HEK293 (cell line): ENCODE measurements at regions not wholly inside any gene's neighbourhood (a gene's known extent, or its start where the extent isn't known, plus 50 kb on each side); places are given as distances from the start of the nearest gene placed in this dataset.
A peak's percentile ranks its signal among the peaks of the same experiment; 100 is the strongest.

ENCODE experiments used
- GLI4 ChIP-seq: fragments of 450-650 bp; formaldehyde crosslinking; IDR thresholded peaks from 2 replicates; pipeline ENCODE4 v1.5.1; 2016; ENCODE audit warnings: missing biosample characterization, missing genetic modification characterization
- GLIS1 ChIP-seq: fragments of 450-650 bp; formaldehyde crosslinking; IDR thresholded peaks from 2 replicates; pipeline ENCODE4 v1.5.1; 2016; ENCODE audit warnings: missing biosample characterization, missing genetic modification characterization
- HOXD13 ChIP-seq: sonication (generic); formaldehyde crosslinking; IDR thresholded peaks from 2 replicates; pipeline ENCODE4 v1.8.0; 2022; ENCODE audit warnings: missing genetic modification reagents, borderline replicate concordance
- WT1 ChIP-seq: fragments of 450-650 bp; formaldehyde crosslinking; IDR thresholded peaks from 2 replicates; pipeline ENCODE4 v1.5.1; 2016; ENCODE audit warnings: missing biosample characterization, missing genetic modification characterization
- ZBTB48 ChIP-seq: fragments of 450-650 bp; formaldehyde crosslinking; IDR thresholded peaks from 2 replicates; pipeline ENCODE4 v1.5.1; 2016; ENCODE audit warnings: missing biosample characterization, missing genetic modification characterization
- ZEB2 ChIP-seq: fragments of 450-650 bp; formaldehyde crosslinking; IDR thresholded peaks from 2 replicates; pipeline ENCODE4 v1.5.1; 2016; ENCODE audit warnings: missing biosample characterization, missing genetic modification characterization
- ZIC2 ChIP-seq: fragments of 450-650 bp; formaldehyde crosslinking; IDR thresholded peaks from 2 replicates; pipeline ENCODE4 v1.5.1; 2016; ENCODE audit warnings: missing biosample characterization, missing genetic modification characterization
- ZNF169 ChIP-seq: fragments of 450-650 bp; formaldehyde crosslinking; IDR thresholded peaks from 2 replicates; pipeline ENCODE4 v1.5.1; 2016; ENCODE audit warnings: missing biosample characterization, missing genetic modification characterization
- ZNF335 ChIP-seq: fragments of 450-650 bp; formaldehyde crosslinking; conservative IDR thresholded peaks from 2 replicates; pipeline ENCODE4 v1.5.1; 2016; ENCODE audit warnings: missing biosample characterization, missing genetic modification characterization
- ZNF366 ChIP-seq: fragments of 450-650 bp; formaldehyde crosslinking; conservative IDR thresholded peaks from 2 replicates; pipeline ENCODE4 v1.5.1; 2016; ENCODE audit warnings: missing biosample characterization, missing genetic modification characterization
- ZNF561 ChIP-seq: fragments of 450-650 bp; IDR thresholded peaks from 2 replicates; pipeline ENCODE4 v1.5.1; 2018; ENCODE audit warnings: missing biosample characterization, missing genetic modification characterization, borderline replicate concordance
- ZNF596 ChIP-seq: fragments of 450-650 bp; IDR thresholded peaks from 2 replicates; pipeline ENCODE4 v1.5.0; 2018; ENCODE audit warnings: missing biosample characterization, mild to moderate bottlenecking, missing genetic modification characterization, moderate library complexity
- ZNF654 ChIP-seq: fragments of 450-650 bp; formaldehyde crosslinking; IDR thresholded peaks from 2 replicates; pipeline ENCODE4 v1.5.1; 2016; ENCODE audit warnings: low read depth, missing biosample characterization, missing genetic modification characterization
- ZNF830 ChIP-seq: fragments of 450-650 bp; IDR thresholded peaks from 2 replicates; pipeline ENCODE4 v1.5.0; 2018; ENCODE audit warnings: missing biosample characterization, missing genetic modification characterization, low read depth, mild to moderate bottlenecking, moderate library complexity
- ZSCAN30 ChIP-seq: fragments of 450-650 bp; IDR thresholded peaks from 2 replicates; pipeline ENCODE4 v1.5.1; 2018; ENCODE audit warnings: missing biosample characterization, mild to moderate bottlenecking, missing genetic modification characterization, moderate library complexity
- TF ChIP-seq, protein P1 (sequence below): fragments of 450-650 bp; formaldehyde crosslinking; IDR thresholded peaks from 2 replicates; pipeline ENCODE4 v1.5.1; 2016; ENCODE audit warnings: missing biosample characterization, missing genetic modification characterization
- TF ChIP-seq, protein P2 (sequence below): fragments of 450-650 bp; formaldehyde crosslinking; IDR thresholded peaks from 2 replicates; pipeline ENCODE4 v1.5.1; 2016; ENCODE audit warnings: missing biosample characterization, missing genetic modification characterization
- TF ChIP-seq, protein P3 (sequence below): fragments of 450-650 bp; formaldehyde crosslinking; IDR thresholded peaks from 2 replicates; pipeline ENCODE4 v1.5.1; 2017; ENCODE audit warnings: missing biosample characterization, mild to moderate bottlenecking, missing genetic modification characterization, moderate library complexity
- TF ChIP-seq, protein P4 (sequence below): fragments of 450-650 bp; formaldehyde crosslinking; IDR thresholded peaks from 2 replicates; pipeline ENCODE4 v1.5.1; 2017; ENCODE audit warnings: missing biosample characterization, missing genetic modification characterization
- TF ChIP-seq, protein P5 (sequence below): fragments of 450-650 bp; IDR thresholded peaks from 2 replicates; pipeline ENCODE4 v1.5.1; 2018; ENCODE audit warnings: missing biosample characterization, mild to moderate bottlenecking, missing genetic modification characterization
- TF ChIP-seq, protein P6 (sequence below): fragments of 450-650 bp; formaldehyde crosslinking; IDR thresholded peaks from 2 replicates; pipeline ENCODE4 v1.5.1; 2016; ENCODE audit warnings: missing biosample characterization, missing genetic modification characterization
- TF ChIP-seq, protein P7 (sequence below): fragments of 450-650 bp; formaldehyde crosslinking; IDR thresholded peaks from 2 replicates; pipeline ENCODE4 v1.5.1; 2016; ENCODE audit warnings: missing biosample characterization, missing genetic modification characterization

DNA sequence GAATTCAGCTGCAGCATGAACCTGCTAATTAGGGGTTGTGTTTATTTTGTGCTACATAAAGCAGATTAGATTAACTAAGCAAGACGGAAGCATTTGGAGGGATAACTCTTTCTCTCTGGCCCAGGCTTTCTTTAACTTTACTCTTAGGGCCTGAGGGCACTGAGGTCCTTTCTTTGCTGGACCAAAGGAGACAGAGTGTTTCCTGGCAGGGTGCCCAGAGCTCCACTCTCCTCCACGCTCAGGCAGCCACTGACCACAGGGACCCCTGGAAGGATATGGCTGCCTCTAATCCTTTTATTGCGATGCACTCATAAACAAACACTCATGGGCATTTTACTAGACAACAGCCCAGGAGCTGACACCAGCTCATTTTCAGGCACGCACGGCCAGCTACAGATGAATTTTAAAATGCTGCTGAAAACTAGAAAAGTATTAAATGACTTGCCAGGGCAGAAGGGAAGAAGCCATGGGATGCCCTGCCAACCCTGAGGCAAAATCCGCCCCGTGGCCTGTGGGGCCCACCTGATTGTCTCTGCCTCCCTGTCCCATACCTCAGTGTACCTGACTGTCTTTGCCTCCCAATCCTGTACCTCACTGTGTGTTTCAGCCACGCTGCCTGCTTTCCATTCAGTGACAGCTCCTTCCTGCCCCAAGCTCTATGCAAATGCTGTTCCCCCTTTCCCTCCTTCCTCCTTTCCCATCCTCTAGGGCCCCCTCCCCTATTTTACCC lies 192.6 kb upstream of the NAV2 start (continued):
- TF ChIP-seq HOXD13 (peak; percentile 93), ZNF561 (tag by site-specific recombination) (peak; percentile 25; the same call in 1 of the 2 replicates), ZNF596 (tag by site-specific recombination) (peak; percentile 68), GLI4 (tag by site-specific recombination) (no peak), ZSCAN30 (tag by site-specific recombination) (peak; percentile 94), WT1 (tag by site-specific recombination) (0 out of 2 replicates have a peak, but pooled peaks have one; percentile 26), ZNF335 (peak; percentile 78), GLIS1 (tag by site-specific recombination) (peak; percentile 92), ZNF654 (tag by site-specific recombination) (no peak), ZNF366 (tag by site-specific recombination) (peak; percentile 54; the same call in 1 of the 2 replicates), ZNF830 (tag by site-specific recombination) (no peak), ZBTB48 (tag by site-specific recombination) (peak; percentile 63; the same call in 1 of the 2 replicates), ZNF169 (no peak), ZEB2 (tag by site-specific recombination) (0 out of 2 replicates have a peak, but pooled peaks have one; percentile 42), ZIC2 (tag by site-specific recombination) (peak; percentile 85)
- TF ChIP-seq, protein P1, sequence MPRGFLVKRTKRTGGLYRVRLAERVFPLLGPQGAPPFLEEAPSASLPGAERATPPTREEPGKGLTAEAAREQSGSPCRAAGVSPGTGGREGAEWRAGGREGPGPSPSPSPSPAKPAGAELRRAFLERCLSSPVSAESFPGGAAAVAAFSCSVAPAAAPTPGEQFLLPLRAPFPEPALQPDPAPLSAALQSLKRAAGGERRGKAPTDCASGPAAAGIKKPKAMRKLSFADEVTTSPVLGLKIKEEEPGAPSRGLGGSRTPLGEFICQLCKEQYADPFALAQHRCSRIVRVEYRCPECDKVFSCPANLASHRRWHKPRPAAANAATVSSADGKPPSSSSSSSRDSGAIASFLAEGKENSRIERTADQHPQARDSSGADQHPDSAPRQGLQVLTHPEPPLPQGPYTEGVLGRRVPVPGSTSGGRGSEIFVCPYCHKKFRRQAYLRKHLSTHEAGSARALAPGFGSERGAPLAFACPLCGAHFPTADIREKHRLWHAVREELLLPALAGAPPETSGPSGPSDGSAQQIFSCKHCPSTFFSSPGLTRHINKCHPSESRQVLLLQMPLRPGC = 0 out of 2 replicates have a peak, but pooled peaks have one; percentile 13
- TF ChIP-seq, protein P2, sequence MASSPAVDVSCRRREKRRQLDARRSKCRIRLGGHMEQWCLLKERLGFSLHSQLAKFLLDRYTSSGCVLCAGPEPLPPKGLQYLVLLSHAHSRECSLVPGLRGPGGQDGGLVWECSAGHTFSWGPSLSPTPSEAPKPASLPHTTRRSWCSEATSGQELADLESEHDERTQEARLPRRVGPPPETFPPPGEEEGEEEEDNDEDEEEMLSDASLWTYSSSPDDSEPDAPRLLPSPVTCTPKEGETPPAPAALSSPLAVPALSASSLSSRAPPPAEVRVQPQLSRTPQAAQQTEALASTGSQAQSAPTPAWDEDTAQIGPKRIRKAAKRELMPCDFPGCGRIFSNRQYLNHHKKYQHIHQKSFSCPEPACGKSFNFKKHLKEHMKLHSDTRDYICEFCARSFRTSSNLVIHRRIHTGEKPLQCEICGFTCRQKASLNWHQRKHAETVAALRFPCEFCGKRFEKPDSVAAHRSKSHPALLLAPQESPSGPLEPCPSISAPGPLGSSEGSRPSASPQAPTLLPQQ = peak; percentile 92
- TF ChIP-seq, protein P3, sequence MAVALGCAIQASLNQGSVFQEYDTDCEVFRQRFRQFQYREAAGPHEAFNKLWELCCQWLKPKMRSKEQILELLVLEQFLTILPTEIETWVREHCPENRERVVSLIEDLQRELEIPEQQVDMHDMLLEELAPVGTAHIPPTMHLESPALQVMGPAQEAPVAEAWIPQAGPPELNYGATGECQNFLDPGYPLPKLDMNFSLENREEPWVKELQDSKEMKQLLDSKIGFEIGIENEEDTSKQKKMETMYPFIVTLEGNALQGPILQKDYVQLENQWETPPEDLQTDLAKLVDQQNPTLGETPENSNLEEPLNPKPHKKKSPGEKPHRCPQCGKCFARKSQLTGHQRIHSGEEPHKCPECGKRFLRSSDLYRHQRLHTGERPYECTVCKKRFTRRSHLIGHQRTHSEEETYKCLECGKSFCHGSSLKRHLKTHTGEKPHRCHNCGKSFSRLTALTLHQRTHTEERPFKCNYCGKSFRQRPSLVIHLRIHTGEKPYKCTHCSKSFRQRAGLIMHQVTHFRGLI = peak; percentile 57; the same call in 1 of the 2 replicates
- TF ChIP-seq, protein P4, sequence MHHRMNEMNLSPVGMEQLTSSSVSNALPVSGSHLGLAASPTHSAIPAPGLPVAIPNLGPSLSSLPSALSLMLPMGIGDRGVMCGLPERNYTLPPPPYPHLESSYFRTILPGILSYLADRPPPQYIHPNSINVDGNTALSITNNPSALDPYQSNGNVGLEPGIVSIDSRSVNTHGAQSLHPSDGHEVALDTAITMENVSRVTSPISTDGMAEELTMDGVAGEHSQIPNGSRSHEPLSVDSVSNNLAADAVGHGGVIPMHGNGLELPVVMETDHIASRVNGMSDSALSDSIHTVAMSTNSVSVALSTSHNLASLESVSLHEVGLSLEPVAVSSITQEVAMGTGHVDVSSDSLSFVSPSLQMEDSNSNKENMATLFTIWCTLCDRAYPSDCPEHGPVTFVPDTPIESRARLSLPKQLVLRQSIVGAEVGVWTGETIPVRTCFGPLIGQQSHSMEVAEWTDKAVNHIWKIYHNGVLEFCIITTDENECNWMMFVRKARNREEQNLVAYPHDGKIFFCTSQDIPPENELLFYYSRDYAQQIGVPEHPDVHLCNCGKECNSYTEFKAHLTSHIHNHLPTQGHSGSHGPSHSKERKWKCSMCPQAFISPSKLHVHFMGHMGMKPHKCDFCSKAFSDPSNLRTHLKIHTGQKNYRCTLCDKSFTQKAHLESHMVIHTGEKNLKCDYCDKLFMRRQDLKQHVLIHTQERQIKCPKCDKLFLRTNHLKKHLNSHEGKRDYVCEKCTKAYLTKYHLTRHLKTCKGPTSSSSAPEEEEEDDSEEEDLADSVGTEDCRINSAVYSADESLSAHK = peak; percentile 76
- TF ChIP-seq, protein P5, sequence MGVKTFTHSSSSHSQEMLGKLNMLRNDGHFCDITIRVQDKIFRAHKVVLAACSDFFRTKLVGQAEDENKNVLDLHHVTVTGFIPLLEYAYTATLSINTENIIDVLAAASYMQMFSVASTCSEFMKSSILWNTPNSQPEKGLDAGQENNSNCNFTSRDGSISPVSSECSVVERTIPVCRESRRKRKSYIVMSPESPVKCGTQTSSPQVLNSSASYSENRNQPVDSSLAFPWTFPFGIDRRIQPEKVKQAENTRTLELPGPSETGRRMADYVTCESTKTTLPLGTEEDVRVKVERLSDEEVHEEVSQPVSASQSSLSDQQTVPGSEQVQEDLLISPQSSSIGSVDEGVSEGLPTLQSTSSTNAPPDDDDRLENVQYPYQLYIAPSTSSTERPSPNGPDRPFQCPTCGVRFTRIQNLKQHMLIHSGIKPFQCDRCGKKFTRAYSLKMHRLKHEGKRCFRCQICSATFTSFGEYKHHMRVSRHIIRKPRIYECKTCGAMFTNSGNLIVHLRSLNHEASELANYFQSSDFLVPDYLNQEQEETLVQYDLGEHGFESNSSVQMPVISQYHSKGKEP = peak; percentile 48; the same call in 1 of the 2 replicates
- TF ChIP-seq, protein P6, sequence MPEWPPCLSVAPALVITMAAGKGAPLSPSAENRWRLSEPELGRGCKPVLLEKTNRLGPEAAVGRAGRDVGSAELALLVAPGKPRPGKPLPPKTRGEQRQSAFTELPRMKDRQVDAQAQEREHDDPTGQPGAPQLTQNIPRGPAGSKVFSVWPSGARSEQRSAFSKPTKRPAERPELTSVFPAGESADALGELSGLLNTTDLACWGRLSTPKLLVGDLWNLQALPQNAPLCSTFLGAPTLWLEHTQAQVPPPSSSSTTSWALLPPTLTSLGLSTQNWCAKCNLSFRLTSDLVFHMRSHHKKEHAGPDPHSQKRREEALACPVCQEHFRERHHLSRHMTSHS (tag by site-specific recombination) = 0 out of 2 replicates have a peak, but pooled peaks have one; percentile 32
- TF ChIP-seq, protein P7, sequence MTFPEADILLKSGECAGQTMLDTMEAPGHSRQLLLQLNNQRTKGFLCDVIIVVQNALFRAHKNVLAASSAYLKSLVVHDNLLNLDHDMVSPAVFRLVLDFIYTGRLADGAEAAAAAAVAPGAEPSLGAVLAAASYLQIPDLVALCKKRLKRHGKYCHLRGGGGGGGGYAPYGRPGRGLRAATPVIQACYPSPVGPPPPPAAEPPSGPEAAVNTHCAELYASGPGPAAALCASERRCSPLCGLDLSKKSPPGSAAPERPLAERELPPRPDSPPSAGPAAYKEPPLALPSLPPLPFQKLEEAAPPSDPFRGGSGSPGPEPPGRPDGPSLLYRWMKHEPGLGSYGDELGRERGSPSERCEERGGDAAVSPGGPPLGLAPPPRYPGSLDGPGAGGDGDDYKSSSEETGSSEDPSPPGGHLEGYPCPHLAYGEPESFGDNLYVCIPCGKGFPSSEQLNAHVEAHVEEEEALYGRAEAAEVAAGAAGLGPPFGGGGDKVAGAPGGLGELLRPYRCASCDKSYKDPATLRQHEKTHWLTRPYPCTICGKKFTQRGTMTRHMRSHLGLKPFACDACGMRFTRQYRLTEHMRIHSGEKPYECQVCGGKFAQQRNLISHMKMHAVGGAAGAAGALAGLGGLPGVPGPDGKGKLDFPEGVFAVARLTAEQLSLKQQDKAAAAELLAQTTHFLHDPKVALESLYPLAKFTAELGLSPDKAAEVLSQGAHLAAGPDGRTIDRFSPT (tag by site-specific recombination) = 0 out of 2 replicates have a peak, but pooled peaks have one; percentile 36
